HPDE6-E6E7 (cell line): ENCODE measurements at regions not wholly inside any gene's neighbourhood (a gene's known extent, or its start where the extent isn't known, plus 50 kb on each side); places are given as distances from the start of the nearest gene placed in this dataset.

Source experiments
- DNase-seq: peaks from one replicate; pipeline ENCODE4 v3.0.0; 2011; ENCODE audit warnings: missing footprints; ENCODE audit errors: extremely low spot score

DNA sequence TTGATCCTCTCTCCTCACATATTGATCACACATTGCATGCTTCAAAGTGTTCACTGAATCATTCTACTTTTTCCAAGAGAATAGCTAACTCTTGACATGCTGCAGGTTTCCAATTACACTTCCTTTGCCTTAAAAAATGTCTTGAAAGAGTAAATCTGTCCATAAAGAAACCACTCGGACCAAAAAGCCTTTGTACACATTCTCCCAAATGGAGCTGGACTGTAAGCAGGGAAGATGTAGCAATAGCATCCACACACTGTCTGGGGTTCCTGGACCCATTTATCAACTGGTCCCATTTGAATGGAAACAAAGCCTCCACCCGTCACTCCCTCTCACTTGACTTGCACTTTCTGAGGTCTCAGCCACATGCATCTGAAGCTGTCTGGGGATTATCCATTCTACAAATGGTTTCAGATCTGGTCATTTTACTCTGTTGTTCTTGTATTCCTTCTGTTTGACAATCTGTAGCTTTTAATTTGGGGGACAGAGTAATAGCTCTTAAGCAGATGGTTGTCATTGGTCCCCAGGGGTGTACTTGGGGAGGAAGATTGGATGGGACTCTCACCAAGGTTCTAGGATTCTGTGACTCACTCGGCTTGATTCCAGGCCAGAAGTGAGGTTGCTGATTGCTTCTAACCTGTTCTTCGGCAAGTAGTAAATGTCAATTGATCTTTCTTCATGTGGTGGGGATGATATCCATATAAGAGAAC, 203.5 kb downstream of the HIBADH start:
- no peak for DNase-seq

DNA sequence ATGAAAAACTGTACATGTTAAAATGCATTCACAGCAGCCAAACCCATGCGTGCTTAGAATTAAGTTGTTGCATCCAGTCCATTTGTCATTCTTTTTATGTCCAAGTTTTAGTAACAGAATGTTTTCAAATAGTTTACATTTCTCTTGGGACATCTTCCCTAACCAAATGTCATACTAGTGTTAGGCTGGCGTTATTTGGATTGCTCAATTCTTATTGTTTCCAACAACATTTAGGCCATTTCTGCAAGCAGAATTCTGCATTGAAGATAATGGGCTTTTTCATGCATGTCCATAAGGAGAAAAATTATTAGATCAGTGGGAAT, 203.0 kb downstream of the HIBADH start:
- no peak for DNase-seq

DNA sequence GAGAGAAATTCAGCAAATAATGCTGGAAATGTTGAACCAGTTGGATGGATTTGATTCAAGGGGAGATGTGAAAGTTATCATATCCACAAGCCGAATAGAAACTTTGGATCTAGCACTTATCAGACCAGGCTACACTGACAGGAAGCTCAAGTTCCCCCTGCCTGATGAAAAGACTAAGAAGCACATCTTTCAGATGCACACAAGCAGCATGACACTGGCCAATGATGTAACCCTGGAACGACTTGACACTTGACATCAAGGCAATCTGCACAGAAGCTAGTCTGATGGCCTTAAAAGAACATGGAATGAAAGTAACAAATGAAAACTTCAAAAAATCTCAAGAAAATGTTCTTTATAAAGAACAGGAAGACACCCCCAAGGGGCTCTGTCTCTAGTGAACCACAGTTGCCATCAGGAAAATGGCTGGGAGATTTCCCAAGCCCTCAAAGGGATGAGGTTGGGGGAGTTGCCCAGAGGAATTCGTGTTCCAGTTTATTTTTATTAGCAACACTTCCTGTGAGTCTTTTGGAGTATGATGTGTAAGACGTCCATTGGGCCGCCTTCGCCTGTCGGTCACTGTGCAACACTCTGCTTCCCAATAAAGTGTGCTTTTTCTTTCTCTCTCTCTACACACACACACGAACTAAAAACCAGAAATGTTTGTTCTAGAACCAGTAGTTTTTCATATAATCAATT, 200.0 kb downstream of the HIBADH start:
- no peak for DNase-seq

DNA sequence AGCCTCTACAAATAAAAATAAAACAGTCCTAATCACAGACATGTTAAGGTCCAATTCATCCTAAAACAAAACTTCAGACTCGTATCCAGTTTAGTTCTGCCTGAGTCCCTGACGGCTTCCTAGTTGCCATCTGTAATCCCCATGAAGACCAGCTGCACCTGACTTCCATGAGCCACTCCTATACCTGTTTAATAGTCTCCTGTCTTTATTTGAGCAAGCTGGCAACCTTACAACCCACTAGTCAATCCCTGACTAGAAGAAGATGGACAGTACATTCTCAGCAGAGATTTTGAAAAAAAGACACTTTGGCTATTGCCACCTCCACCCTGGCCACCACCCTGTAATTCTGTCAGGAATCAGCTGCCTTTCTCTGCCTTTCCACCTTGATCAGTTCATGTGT, 197.7 kb downstream of the HIBADH start:
- no peak for DNase-seq

DNA sequence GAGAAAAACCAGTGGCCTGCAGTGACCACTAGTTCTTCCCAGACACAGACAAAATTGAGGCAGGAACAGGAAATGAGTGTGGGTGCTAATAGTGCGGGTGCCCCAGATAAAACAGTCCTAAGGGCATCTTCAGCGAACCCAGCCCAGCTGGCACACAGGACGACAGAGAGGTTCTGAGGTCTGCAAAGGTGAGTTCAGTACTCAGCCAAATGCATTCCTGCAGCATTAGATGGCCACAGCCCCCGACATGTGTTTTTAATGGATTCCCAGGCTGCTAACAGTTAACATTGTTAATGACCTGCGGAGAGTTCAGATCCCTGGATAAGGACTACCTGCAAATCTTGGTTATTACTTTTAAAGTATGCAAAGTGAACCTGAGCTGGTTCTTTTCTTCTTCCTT, 196.0 kb downstream of the HIBADH start:
- no peak for DNase-seq

DNA sequence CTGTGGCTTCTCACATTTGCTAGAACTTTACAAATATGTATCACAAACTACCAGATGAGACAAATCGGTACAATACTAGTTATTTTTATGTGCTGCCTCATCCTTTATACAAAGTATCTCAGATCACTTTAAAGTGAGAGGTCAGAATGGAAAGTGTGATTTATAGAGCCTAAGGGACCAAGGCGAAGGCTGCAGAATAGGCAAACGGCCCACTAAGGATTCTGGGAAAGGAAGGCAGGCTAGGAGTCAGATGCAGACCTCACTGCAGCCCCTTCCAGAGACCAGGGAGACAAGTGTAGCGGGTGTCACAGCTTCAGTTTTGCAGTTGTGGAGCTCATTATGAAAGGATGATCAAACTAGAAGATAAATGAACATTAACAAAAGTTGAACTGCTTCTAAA, 190.6 kb downstream of the HIBADH start:
- DNase-seq: no peak
